GM19043 (cell line): ENCODE measurements at regions not wholly inside any gene's neighbourhood (a gene's known extent, or its start where the extent isn't known, plus 50 kb on each side); places are given as distances from the start of the nearest gene placed in this dataset.

ENCODE experiments used
- ATAC-seq: cut with Tn5 transposase; IDR thresholded peaks from one replicate; pipeline ENCODE4 v1.9.1; 2021; ENCODE audit warnings: low read depth; ENCODE audit not compliant: unreplicated experiment

- ATAC-seq = no peak
Measured at GRCh38 chr22:46052801-46053562, 76.0 kb upstream of the WNT7B start.

GRCh38 chr22:46053563-46054090, 76.7 kb upstream of the WNT7B start:
- ATAC-seq = no peak

GRCh38 chr22:46054091-46055073, 77.4 kb upstream of the WNT7B start:
- ATAC-seq = no peak

- ATAC-seq = no peak
Measured at GRCh38 chr22:46055181-46055875, 78.4 kb upstream of the WNT7B start.

GRCh38 chr22:46055911-46056545, 79.1 kb upstream of the WNT7B start:
- ATAC-seq = no peak

- no peak for ATAC-seq
Measured at GRCh38 chr22:46056546-46057245, 79.7 kb upstream of the WNT7B start.

- ATAC-seq = no peak
Measured at GRCh38 chr22:46057246-46058090, 80.5 kb upstream of the WNT7B start.

- peak; percentile 77 for ATAC-seq
Measured at GRCh38 chr22:46058091-46058420, 81.1 kb upstream of the WNT7B start.

GRCh38 chr22:46058591-46059519, 81.9 kb upstream of the WNT7B start:
- ATAC-seq = no peak

- ATAC-seq = no peak
Measured at GRCh38 chr22:46060292-46061123, 83.5 kb upstream of the WNT7B start.

- ATAC-seq = no peak
Measured at GRCh38 chr22:46061124-46061500, 84.2 kb upstream of the WNT7B start.

GRCh38 chr22:46061501-46062231, 84.7 kb upstream of the WNT7B start:
- ATAC-seq = no peak

GRCh38 chr22:46062232-46062615, 85.3 kb upstream of the WNT7B start:
- ATAC-seq = no peak

GRCh38 chr22:46062971-46063631, 86.1 kb upstream of the WNT7B start:
- no peak for ATAC-seq

GRCh38 chr22:46063846-46064227, 86.5 kb upstream of the PPARA start:
- no peak for ATAC-seq
